HEK293 (cell line): ENCODE measurements at regions not wholly inside any gene's neighbourhood (a gene's known extent, or its start where the extent isn't known, plus 50 kb on each side); places are given as distances from the start of the nearest gene placed in this dataset.

ENCODE experiments used
- ATF2 ChIP-seq: fragments of 450-650 bp; formaldehyde crosslinking; IDR thresholded peaks from 2 replicates; pipeline ENCODE4 v1.5.1; 2016; ENCODE audit warnings: missing biosample characterization, missing genetic modification characterization, low read depth
- CTCF ChIP-seq: fragments of 450-650 bp; formaldehyde crosslinking; IDR thresholded peaks from 2 replicates; pipeline ENCODE4 v1.5.1; 2016; ENCODE audit warnings: missing biosample characterization, missing genetic modification characterization
- MEIS1 ChIP-seq: sonication (generic); formaldehyde crosslinking; IDR thresholded peaks from 2 replicates; pipeline ENCODE4 v1.8.1; 2022; ENCODE audit warnings: missing genetic modification reagents, mild to moderate bottlenecking, borderline replicate concordance
- SP2 ChIP-seq: fragments of 450-650 bp; formaldehyde crosslinking; IDR thresholded peaks from 2 replicates; pipeline ENCODE4 v1.5.1; 2016; ENCODE audit warnings: missing biosample characterization, missing genetic modification characterization
- ZBTB8A ChIP-seq: fragments of 450-650 bp; formaldehyde crosslinking; IDR thresholded peaks from 2 replicates; pipeline ENCODE4 v1.5.1; 2016; ENCODE audit warnings: missing biosample characterization, missing genetic modification characterization
- ZFP69B ChIP-seq: fragments of 450-650 bp; formaldehyde crosslinking; IDR thresholded peaks from 2 replicates; pipeline ENCODE4 v1.5.1; 2016; ENCODE audit warnings: missing biosample characterization, missing genetic modification characterization
- ZNF335 ChIP-seq: fragments of 450-650 bp; formaldehyde crosslinking; conservative IDR thresholded peaks from 2 replicates; pipeline ENCODE4 v1.5.1; 2016; ENCODE audit warnings: missing biosample characterization, missing genetic modification characterization
- ZNF449 ChIP-seq: fragments of 450-650 bp; formaldehyde crosslinking; IDR thresholded peaks from 2 replicates; pipeline ENCODE4 v1.5.1; 2017; ENCODE audit warnings: missing biosample characterization, mild to moderate bottlenecking, missing genetic modification characterization, moderate library complexity
- ZNF670 ChIP-seq: fragments of 450-650 bp; formaldehyde crosslinking; IDR thresholded peaks from 2 replicates; pipeline ENCODE4 v1.5.1; 2016; ENCODE audit warnings: missing biosample characterization, missing genetic modification characterization, low read depth

GRCh38 chr2:71796174-71796593, 342.8 kb downstream of the DYSF start:
- no peak for TF ChIP-seq ATF2 (tag by site-specific recombination)
- no peak for TF ChIP-seq SP2
- no peak for TF ChIP-seq ZFP69B
- no peak for TF ChIP-seq CTCF (tag by site-specific recombination)
- TF ChIP-seq ZNF335 (tag by site-specific recombination), result no peak
- TF ChIP-seq ZNF449 (tag by site-specific recombination), result no peak
- TF ChIP-seq MEIS1 (CRISPR knock-in tag), result no peak
- no peak for TF ChIP-seq ZBTB8A (tag by site-specific recombination)
- TF ChIP-seq ZNF670 (tag by site-specific recombination), result no peak
